HG03280 (cell line): ENCODE measurements at regions not wholly inside any gene's neighbourhood (a gene's known extent, or its start where the extent isn't known, plus 50 kb on each side); places are given as distances from the start of the nearest gene placed in this dataset.
"Not testable (repeated sequence)": the region's sequence is repeated elsewhere in the genome, so short reads cannot be mapped to it uniquely, and the experiment has no call there.

Source experiments
- ATAC-seq: cut with Tn5 transposase; IDR thresholded peaks from one replicate; pipeline ENCODE4 v1.9.1; 2021; ENCODE audit warnings: mild to moderate bottlenecking, moderate library complexity; ENCODE audit not compliant: unreplicated experiment

DNA sequence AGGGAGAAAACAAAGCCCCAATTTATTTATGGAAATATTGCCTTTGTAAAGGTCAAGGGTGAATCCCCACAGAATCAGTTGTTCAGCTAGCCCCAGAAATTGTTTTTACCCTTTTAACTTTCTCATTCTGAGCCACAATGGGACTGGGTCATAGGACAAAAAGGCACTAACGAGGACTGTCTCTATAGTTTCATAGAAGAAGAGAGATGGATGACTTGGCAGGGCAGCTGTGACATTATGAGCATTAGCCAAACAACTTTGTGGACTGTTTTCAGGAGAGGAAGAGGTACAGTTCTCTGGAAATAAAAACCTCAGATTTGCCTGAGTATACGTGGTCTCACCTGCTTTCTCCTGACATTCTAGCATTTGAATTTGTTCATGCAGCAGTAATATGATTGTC lies 1155.8 kb upstream of the CHAC2 start:
- ATAC-seq: no peak

DNA sequence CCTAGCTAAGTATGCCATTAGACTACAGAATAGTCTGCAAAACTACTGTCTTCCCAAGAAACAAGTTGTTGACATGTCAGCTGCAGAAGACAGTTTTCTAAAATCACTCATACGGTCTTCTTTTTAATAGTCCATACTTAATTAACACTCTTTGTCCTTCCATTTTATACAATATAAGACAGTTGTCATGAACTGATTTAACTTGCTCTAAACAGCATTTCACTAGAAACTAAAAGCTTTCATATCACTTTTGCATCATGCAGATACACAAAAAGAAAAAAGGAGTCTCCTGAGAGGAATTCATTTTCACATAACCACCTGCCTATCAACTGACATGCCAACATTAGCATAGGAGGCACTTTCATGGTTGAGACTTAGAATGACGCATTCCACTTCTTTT lies 1159.6 kb upstream of the CHAC2 start:
- ATAC-seq: no peak

DNA sequence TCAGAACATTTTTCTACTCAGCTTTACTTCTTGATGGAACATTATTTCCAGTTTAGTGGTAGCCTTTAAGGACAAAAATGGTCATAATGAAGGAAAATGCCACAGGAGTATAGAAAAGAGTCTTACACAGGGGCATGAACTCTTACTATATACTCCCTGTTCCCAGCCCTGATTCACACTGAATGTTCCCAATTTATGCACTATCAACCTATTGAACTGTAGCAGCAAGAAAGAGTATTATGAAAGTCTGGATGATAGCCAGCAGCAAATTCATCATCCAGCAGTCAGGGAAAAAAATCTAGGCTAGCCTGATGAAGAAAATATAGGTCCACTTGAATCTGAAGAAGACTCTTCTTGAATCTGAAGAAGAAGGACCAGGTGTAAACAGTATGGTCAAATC lies 1170.3 kb upstream of the CHAC2 start:
- ATAC-seq: no peak

DNA sequence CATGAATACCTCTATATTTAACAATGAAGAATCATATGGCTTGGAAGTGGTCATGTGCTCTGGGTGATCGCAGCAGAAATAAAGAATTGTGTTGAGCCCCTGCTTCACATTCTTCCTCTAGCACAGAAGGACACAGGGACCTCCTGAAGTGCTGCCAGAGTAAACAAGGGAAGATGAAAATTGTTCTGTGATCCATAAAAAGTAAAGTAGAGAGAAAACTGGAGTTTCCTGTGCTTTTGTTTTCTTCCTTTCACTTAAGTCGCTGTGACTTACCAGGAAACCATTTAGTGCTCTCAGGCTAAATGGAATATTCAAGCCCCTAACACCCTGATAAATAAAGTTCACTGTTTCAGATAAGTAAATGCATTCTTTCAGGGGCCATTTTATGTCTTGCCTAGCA lies 1173.6 kb upstream of the CHAC2 start:
- ATAC-seq: no peak

DNA sequence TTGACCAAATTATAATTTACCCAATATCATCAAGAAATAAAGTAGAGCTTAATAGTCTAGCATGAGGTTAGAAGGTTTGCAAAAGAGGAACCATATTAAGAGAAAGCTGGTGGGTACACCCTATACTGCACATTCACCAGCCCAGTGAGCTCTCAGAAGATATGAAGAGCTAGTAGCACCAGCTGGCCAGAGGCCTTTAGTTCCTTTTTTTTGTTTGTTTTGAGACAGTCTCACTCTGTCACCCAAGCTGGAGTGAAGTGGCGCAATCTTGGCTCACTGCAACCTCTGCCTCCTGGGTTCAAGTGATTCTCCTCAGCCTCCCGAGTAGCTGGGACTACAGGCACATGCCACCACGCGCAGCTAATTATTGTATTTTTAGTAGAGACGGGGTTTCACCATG lies 1183.5 kb upstream of the CHAC2 start:
- not testable (repeated sequence) for ATAC-seq

DNA sequence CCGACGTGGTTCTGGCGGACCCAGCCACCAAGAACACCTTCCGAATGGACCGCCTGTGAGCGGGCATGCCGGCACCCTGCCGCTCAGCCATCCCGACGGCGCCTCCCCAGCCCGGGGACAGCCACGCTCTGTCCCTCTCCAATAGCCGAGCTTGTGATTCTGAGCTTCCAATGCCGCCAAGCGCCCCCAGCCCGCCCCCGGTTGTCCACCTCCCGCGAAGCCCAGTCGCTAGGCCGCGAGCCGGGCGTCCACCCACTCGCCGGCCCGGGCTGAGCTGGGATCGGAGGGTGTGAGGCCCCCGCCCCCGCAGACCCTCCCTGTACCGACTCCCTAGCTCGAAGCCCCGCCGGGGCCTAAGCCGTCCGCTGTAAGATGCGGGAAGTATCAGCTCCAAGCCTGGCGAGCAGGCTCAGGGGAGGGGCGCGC lies 1195.1 kb upstream of the CHAC2 start:
- no peak for ATAC-seq

DNA sequence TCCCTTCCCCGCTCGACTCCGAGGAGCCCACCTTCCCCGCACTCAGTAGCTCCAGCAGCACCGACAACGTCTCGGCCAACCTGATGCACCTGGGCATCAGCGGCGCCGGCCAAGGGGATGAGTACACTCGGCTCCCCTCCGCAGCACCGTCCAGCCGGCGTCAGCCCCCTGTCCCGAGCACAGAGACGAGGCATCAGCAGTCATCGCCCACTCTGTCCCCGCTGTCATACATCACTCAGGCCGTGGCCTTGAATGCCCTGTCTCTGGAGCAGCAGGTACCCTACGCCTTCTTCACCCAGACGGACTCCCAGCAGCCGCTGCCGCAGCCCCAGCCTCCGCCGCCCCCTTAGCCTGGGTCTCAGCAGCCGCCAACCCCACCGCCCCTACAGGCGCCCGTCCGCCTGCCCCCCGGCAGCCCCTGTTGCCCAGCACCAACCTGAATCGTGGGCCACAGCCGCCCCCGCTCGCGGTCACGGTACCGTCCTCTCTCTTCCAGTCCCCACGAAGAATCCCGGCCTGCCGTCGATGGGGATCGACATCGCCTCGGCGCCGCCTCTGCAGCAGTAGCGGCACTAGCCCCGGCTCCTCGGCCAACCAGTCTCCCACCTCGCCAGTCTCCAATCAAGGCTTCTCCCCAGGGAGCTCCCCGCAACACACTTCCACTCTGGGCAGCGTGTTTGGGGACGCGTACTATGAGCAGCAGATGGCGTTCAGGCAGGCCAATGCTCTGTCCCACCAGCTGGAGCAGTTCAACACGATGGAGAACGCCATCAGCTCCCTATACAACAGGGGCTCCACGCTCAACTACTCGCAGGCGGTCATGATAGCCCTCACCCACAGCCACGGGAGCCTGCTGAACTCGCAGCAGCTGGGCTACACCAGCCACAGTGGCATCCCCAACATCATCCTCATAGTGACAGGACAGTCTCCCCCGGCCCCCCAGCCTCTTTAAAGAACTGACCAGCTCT lies 1195.9 kb upstream of the CHAC2 start:
- no peak for ATAC-seq

DNA sequence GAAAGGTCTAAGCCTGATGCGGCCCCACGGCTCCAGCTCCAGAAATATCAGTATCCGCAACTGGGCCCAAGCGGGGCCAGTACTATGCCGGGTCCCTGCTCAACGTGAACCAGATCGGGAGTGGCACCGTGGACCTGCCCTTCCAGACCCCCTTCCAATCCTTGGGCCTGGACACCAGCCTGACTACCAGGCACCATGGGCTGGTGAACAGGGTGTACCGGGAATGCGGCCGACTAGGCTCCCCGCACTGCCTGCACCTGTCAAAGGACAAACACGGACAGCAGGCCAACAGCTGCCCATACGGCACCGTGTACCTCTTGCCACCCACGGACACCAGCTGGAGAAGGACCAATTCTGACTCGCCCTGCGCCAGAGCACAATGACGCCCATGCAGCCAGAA lies 1196.9 kb upstream of the CHAC2 start:
- no peak for ATAC-seq

DNA sequence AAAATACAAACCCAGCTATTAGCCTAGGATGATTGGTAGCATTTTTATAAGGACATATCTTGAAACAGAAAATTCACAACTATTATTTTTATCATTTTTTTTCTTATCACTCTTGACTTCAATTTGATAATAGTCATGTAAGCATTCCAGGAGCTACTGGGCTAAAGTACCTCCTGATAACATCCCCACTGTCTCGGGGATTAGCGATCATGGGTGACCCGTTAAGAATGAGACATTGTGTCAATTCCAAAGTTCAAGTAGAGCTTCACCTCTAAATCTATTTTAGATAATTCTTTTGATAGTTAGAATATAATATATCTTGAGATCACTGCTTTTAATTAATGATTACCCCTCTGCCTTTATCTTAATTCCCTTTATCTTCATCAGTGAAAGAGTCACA lies 1204.5 kb upstream of the CHAC2 start:
- ATAC-seq: no peak

DNA sequence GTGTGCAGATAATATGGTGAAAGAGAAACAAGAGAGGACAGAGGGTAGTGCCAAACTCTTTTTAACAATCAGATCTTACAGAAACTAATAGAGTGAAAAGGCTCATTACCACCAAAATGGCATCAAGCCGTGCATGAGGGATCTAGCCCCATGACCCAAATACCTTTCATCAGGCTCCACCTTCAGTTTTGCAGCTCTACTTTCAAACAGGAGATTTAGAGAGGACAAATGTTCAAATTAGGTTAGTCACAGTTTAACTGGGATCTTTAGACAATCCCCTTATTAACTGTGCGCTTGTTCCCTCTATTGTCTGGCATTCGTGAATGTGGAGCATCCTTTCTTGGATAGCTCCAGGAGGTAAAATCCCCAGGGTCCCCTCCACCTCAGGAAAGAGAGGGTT lies 1209.3 kb upstream of the CHAC2 start:
- no peak for ATAC-seq

DNA sequence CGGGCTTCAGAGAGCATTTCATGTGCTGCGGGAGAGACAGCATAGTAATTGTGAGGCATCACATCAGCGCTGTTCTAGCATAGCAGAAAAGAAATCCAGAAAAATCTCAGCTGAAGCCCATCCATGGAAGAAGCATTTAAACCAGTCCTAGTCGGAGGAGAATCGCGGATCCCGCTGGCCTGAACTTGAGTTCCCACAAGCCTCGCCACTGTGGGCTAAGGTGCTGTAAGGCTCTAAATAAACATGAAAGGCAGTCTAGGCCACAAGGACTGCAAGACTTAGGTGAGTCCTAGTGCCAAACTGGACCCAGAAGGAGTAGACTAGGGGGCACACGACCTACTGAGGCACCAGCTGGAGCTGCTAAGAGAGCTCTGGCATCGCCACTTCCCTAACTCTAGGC lies 1225.3 kb upstream of the CHAC2 start:
- no peak for ATAC-seq

DNA sequence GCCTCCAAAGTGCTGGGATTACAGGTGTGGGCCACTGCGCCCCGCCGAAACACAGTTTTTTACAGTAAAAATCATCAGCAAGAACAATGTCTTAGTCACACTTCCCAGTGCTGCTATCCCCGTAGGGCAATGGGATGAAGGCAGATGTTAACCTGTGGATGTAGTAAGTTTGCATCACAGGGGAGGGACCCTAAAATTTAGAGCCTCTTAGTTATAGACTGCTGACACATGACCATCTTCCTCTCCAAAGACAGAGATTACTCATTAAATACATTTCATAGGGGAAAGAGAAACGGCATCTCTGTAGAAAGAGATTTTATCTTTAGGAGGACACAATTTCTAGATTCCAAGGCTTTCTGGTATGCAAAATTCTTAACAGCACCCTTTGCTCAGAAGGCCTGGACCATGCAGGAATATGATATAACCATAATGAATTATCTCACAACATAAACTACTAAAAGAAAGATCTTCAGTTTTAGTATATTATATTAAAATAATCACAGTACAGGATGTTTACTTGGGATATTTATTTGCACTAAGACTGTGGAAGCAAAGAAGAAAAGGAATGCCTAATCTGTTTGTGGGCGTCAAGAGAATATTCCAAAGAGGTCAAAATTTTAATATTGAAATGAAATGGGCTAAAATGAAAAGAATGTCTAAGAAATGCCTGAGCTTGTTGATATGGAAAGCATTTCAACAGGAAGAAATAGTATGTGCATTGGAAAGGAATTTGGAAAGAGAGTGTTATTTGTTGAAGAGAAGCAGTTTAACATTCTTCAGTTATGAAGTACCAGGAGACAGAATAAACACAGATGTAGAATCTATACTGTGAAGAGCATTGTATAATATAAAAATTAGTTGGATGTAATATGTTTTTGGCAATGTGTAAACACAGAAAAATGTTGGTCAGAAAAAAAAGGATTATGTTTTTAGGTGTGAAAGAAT lies 1228.3 kb upstream of the CHAC2 start:
- no peak for ATAC-seq

DNA sequence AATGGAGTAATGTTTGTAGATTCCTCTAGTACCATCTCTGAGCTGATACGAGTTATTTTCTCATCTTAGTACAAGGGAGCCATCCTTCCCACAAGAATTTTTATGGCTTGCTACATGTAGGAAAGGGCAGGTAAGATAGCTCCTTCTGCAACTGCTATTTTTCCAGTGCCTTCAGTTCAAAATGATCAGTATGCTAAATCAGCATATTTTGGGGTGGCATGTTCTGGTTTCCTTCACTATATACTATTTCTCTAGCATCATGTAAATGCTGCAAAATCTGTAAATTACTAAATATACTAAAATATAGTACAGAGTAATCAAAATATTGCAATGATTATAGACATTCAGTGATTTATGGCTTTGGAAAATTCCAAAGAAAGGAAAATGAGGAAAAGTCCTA lies 1230.0 kb upstream of the CHAC2 start:
- no peak for ATAC-seq

DNA sequence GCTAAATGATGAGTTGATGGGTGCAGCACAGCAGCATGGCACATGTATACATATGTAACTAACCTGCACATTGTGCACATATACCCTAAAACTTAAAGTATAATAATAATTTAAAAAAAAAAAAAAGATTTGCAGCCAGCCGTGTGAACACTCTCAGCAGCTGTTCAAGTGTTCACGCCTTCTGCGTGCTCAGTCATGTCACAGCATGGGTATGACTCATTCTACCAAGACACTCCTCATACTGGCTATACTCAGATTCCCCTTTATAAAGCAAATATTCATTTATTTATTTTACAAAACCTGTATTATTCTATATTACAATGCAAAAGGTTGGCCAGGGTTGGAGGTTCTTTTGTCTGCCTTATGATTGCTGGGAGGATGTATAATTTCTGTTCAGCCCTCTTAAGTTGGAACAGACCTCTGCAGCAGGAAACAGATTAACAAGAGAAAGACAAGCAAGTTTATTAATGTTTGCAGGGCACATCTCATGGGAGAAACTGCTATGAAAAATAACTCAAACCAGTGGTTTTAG lies 1230.6 kb upstream of the CHAC2 start:
- ATAC-seq: no peak

DNA sequence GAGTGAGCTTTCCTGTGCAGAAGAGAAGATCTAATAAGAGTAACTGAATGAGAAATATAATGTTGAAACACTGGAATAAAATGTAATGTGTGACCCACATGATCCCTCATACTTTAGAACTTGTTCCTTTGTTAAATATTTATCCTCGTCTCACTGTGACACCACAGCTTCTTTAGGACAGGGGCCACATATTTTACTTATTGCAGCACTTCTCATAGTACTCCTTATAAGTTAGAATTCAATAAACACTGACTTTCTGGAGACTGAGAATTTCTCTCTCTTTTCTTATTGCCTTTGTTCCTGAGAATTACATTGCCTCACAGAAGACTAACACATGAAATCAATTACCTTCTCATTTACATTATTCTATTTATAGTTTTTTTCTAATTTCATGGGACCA lies 1234.6 kb upstream of the CHAC2 start:
- ATAC-seq: no peak

DNA sequence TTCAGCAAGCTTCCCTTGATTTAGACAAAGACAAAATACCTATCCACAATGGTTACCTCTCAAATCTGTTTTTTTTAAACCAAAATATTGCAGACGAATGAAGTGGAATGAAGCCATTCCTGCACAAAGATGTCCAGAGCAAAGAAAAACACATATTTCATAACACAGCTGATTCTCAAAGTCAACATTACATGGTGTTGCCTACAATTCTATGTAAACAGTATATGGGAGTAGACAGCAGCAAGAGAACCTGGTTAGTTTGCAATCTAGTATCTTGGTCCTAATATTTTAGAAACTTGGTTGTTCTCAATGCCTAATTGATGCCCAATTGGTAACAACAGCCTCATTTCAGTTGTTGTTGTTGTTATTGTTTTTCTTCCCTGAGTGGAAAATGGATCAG lies 1240.9 kb upstream of the CHAC2 start:
- no peak for ATAC-seq

DNA sequence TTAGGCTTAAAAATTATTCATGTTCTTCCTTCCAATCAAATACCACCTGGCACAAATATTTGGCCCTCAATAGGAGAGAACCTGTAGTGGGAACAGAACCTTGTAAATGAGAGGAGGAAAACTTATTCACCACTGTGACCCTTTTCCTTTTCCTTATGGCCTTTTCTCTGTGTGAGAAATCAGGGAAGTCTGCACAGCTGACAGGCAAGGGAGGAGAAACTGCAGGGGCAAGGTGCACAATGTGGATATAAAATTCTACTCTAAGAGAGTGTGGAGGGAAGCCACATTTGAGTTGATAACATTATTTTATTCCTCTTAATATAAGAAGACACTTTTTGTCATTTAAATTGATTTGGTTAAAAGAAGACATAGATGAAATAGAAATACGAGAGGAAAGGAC lies 1247.0 kb upstream of the CHAC2 start:
- no peak for ATAC-seq

DNA sequence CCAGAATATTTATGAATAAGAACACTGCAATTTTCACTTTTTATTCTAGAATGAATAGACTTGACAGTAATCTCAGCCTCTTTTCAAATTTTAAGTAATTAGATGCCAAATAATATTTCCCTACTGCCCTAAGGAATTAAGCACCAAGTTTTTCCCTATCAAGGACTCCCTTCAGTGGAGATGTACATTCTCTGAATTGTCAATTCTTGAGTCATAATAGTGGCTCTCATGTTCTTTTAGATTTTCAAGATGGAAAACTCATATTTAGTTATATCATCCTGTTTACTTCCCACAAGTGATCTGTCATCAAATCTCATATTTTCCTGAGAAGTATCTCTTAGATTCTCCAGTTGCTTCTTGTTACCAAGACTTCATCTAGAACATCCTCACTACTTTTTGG lies 1248.9 kb upstream of the CHAC2 start:
- no peak for ATAC-seq

DNA sequence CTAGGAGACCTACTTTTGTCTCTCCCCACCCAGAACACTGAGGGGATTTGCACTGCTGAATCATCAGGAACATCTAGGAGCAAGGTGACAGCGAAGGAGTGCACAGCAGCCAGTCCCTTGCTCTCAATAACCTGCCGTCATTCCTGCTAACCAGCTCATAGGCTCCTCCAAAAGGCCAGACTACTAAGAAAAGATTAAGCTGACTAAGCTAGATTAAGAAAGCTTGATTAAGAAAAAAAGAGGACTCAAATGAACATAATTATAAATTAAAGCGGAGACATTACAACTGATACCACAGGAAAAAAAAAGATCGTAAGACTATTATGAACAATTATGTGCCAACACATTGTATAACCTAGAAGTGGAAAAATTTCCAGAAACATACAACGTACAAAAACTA lies 1254.8 kb upstream of the CHAC2 start:
- ATAC-seq: no peak

DNA sequence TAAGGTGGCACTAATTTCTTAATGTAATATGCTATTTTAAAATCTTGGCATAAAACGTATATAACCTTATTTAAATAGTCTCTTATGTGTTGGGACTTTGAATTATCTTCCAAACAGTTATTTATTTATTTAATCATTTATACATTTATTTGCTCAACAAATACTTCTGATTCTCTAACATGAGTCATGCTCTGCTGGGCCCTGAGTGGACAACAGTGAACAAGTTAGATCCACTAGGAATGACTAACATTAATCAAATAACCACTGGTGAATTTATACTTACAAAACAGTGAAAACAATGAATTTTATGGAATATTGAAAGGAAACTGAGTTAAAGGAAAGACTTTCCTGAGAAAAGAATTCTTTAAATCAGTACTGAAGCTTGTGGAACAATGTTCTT lies 1257.2 kb upstream of the CHAC2 start:
- no peak for ATAC-seq

DNA sequence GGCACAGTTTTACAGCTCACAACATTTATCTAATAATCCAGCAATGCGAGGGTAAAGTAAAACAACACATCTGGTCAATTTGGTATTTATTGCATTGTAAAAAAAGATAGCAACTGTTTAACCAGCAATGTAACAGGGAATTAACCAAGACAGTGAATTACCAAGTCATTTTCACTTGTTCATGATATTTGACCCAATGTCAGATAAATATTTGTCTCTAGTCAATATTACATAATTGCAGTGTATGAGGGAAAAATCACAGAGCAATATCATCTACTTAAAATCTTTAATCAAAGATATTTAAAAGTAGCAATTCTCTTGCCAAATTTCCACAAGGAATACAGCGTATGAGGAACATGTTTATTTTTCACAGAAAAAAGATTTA lies 1265.1 kb upstream of the CHAC2 start:
- no peak for ATAC-seq
